Upper lobe of left lung (tissue), 6 donors: ENCODE measurements at regions not wholly inside any gene's neighbourhood (a gene's known extent, or its start where the extent isn't known, plus 50 kb on each side); places are given as distances from the start of the nearest gene placed in this dataset.

Experiments used
- ATAC-seq, 2 donors: fragments of 200-7000 bp; cut with Tn5 transposase; one replicate each; pipeline ENCODE4 v1.9.1; 2022; ENCODE audit warnings: mild to moderate bottlenecking in 2 of 2, moderate library complexity in 2 of 2; ENCODE audit not compliant: low FRiP score in 2 of 2
- DNase-seq, 2 donors: peaks; one replicate each; pipeline ENCODE4 v3.0.0-alpha.2; 2019 to 2020
- H3K27ac ChIP-seq, 4 donors: fragments of 200-600 bp; sonication (generic); one replicate each; pipeline ENCODE4 v1.5.1; 2016 to 2019
- H3K27me3 ChIP-seq, 4 donors: fragments of 200-600 bp; sonication (generic); one replicate each; pipeline ENCODE4 v1.5.1; 2017 to 2019
- H3K36me3 ChIP-seq, 4 donors: fragments of 200-600 bp; sonication (generic); one replicate each; pipeline ENCODE4 v1.5.1; 2016 to 2019
- H3K4me1 ChIP-seq, 4 donors: fragments of 200-600 bp; sonication (generic); one replicate each; pipeline ENCODE4 v1.5.1; 2018 to 2019
- H3K4me3 ChIP-seq, 4 donors: fragments of 200-600 bp; sonication (generic); one replicate each; pipeline ENCODE4 v1.5.1; 2017 to 2019; ENCODE audit warnings: mild to moderate bottlenecking in 2 of 4, moderate library complexity in 1 of 4
- H3K9me3 ChIP-seq, 4 donors: fragments of 200-600 bp; sonication (generic); one replicate each; pipeline ENCODE4 v1.5.1; 2018 to 2019
- CTCF ChIP-seq, 6 experiments: fragments of 450-650 bp in 4 of 6; fragments of 200-600 bp in 2 of 6; sonication (generic) in 2 of 6; IDR thresholded peaks; one replicate each; pipeline ENCODE4 v1.5.1; 2016 to 2019; ENCODE audit warnings: antibody characterized with exemption in 6 of 6
- EP300 ChIP-seq, 4 donors: sonication (generic); formaldehyde crosslinking; IDR thresholded peaks; one replicate each; pipeline ENCODE4 v1.5.1; 2017; ENCODE audit warnings: antibody characterized with exemption in 4 of 4, control low read depth in 2 of 4
- POLR2A ChIP-seq, 4 donors: fragments of 450-650 bp; IDR thresholded peaks; one replicate each; pipeline ENCODE4 v1.5.1; 2016 to 2017; ENCODE audit warnings: antibody characterized with exemption in 4 of 4, mild to moderate bottlenecking in 2 of 4
- POLR2AphosphoS5 ChIP-seq, 2 donors: sonication (generic); formaldehyde crosslinking; IDR thresholded peaks; one replicate each; pipeline ENCODE4 v1.5.1; 2017; ENCODE audit warnings: antibody characterized with exemption in 2 of 2
- WGBS, 2 donors: methylation state at CpG; one replicate each; pipeline ENCODE4 v1.1.5; 2017 to 2018; 5-methylcytosine and 5-hydroxymethylcytosine counted together
- donor health status: DM: no; HTN: no; CAD: no; lungs with moderate emphysema.
- donor health status: DM: no; HTN: yes; CAD: no; lungs with severe emphysema.

GRCh38 chr5:113989278-113989912 is 372.5 kb upstream of the KCNN2 start:
- Histone ChIP-seq H3K4me3 (no peak overlapping the region), H3K27ac (no peak overlapping the region), H3K27me3 (no peaks in the 10 kb centered on the region), H3K4me1 (no peaks in the 10 kb centered on the region), H3K36me3 (no peaks in the 10 kb centered on the region), H3K9me3 (no peaks in the 10 kb centered on the region)
- 75 to 84% methylated on average over 6 of the region's 6 CpGs for WGBS, 2 donors
- ATAC-seq (no peak), DNase-seq (no peak)
- no peak for TF ChIP-seq CTCF (IDR thresholded peaks at IDR 0.05)

GRCh38 chr5:113989913-113990305 is 372.0 kb upstream of the KCNN2 start:
- H3K4me1 ChIP-seq, result no peaks in the 10 kb centered on the region
- DNase-seq, result no peak
- no peaks in the 10 kb centered on the region for H3K27me3 ChIP-seq
- no peak for ATAC-seq
- no peaks in the 10 kb centered on the region for H3K36me3 ChIP-seq
- H3K4me3 ChIP-seq, result no peak overlapping the region
- no peaks in the 10 kb centered on the region for H3K9me3 ChIP-seq
- TF ChIP-seq POLR2AphosphoS5 (IDR thresholded peaks at IDR 0.05) (no peak), EP300 (IDR thresholded peaks at IDR 0.05) (no peak), CTCF (IDR thresholded peaks at IDR 0.05) (no peak), POLR2A (IDR thresholded peaks at IDR 0.05) (no peak)
- no peak overlapping the region for H3K27ac ChIP-seq

- Histone ChIP-seq H3K27me3 (no peaks in the 10 kb centered on the region), H3K4me3 (no peak overlapping the region), H3K4me1 (no peaks in the 10 kb centered on the region), H3K27ac (no peak overlapping the region), H3K36me3 (no peaks in the 10 kb centered on the region), H3K9me3 (no peaks in the 10 kb centered on the region)
- ATAC-seq (no peak), DNase-seq (no peak)
- 71 to 84% methylated on average over 1 of the region's 1 CpG for WGBS, 2 donors
- TF ChIP-seq CTCF (IDR thresholded peaks at IDR 0.05) (no peak), POLR2A (IDR thresholded peaks at IDR 0.05) (no peak), EP300 (IDR thresholded peaks at IDR 0.05) (no peak), POLR2AphosphoS5 (IDR thresholded peaks at IDR 0.05) (no peak)
These were observed 360.8 kb upstream of the KCNN2 start for GRCh38 chr5:114001076-114001475.

GRCh38 chr5:114006582-114006981 is 355.3 kb upstream of the KCNN2 start:
- H3K36me3 ChIP-seq, result no peaks in the 10 kb centered on the region
- DNase-seq (no peak), ATAC-seq (no peak)
- 77 to 78% methylated on average over 2 of the region's 2 CpGs for WGBS, 2 donors
- H3K4me1 ChIP-seq, result no peaks in the 10 kb centered on the region
- no peak for TF ChIP-seq CTCF (IDR thresholded peaks at IDR 0.05)
- no peak for TF ChIP-seq POLR2A (IDR thresholded peaks at IDR 0.05)
- no peak for TF ChIP-seq EP300 (IDR thresholded peaks at IDR 0.05)
- TF ChIP-seq POLR2AphosphoS5 (IDR thresholded peaks at IDR 0.05), result no peak
- no peaks in the 10 kb centered on the region for H3K9me3 ChIP-seq
- H3K27ac ChIP-seq, result no peak overlapping the region
- no peaks in the 10 kb centered on the region for H3K27me3 ChIP-seq
- no peak overlapping the region for H3K4me3 ChIP-seq

GRCh38 chr5:114007678-114008077 is 354.2 kb upstream of the KCNN2 start:
- ATAC-seq (no peak), DNase-seq (no peak)
- no peaks in the 10 kb centered on the region for H3K36me3 ChIP-seq
- H3K4me3 ChIP-seq, result no peak overlapping the region
- WGBS, 2 donors, result 81 to 89% methylated on average over 5 of the region's 5 CpGs
- no peak overlapping the region for H3K27ac ChIP-seq
- H3K9me3 ChIP-seq, result no peaks in the 10 kb centered on the region
- H3K4me1 ChIP-seq, result no peaks in the 10 kb centered on the region
- no peak for TF ChIP-seq POLR2AphosphoS5 (IDR thresholded peaks at IDR 0.05)
- no peaks in the 10 kb centered on the region for H3K27me3 ChIP-seq
